OCI-LY7 (cell line): ENCODE measurements at regions not wholly inside any gene's neighbourhood (a gene's known extent, or its start where the extent isn't known, plus 50 kb on each side); places are given as distances from the start of the nearest gene placed in this dataset.

Experiments
- BruUV-seq: library from RNA; stranded (reverse); fragments of 400-500 nt; replicated peaks from 2 replicates; lab custom pipeline; 2021; lab: Mats Ljungman, UMichigan
- CTCF ChIA-PET: fragments of 300-600 bp; sonication (Branson Sonifier 250); formaldehyde crosslinking; loops from one replicate; lab custom pipeline; 2022; ENCODE audit warnings: antibody characterized with exemption; ENCODE audit not compliant: unreplicated experiment; lab: Charles Lee
- POLR2A ChIA-PET: fragments of 300-600 bp; sonication (Branson Sonifier 250); formaldehyde crosslinking; loops from one replicate; lab custom pipeline; 2022; ENCODE audit warnings: antibody characterized with exemption; lab: Charles Lee
- DNase-seq: peaks from one replicate; pipeline ENCODE4 v3.0.0-alpha.2; 2015; ENCODE audit warnings: low spot score
- H2AFZ ChIP-seq: fragments of 200-600 bp; sonication (generic), shearing (Covaris generic); 2 replicates; pipeline ENCODE4 v1.6.1; 2014; ENCODE audit warnings: mild to moderate bottlenecking, antibody characterized with exemption, low read length, moderate library complexity
- H3K27ac ChIP-seq: fragments of 200-600 bp; sonication (generic); 2 replicates; pipeline ENCODE4 v1.5.1; 2014; ENCODE audit warnings: mixed run types, low read depth, mild to moderate bottlenecking, moderate library complexity, low read length, inconsistent platforms; ENCODE audit not compliant: poor library complexity, severe bottlenecking
- H3K36me3 ChIP-seq: fragments of 200-600 bp; sonication (generic); 2 replicates; pipeline ENCODE4 v1.6.1; 2014; ENCODE audit warnings: mild to moderate bottlenecking, antibody characterized with exemption, low read length, moderate library complexity, mixed read lengths; ENCODE audit not compliant: insufficient read depth
- H3K4me1 ChIP-seq: fragments of 200-600 bp; sonication (generic); 2 replicates; pipeline ENCODE4 v1.5.1; 2014; ENCODE audit warnings: mild to moderate bottlenecking, low read length; ENCODE audit not compliant: insufficient read depth, poor library complexity, severe bottlenecking
- H3K4me2 ChIP-seq: fragments of 200-600 bp; sonication (generic); 2 replicates; pipeline ENCODE4 v1.6.1; 2014; ENCODE audit warnings: mild to moderate bottlenecking, low read length
- H3K4me3 ChIP-seq: fragments of 200-600 bp; sonication (generic); 2 replicates; pipeline ENCODE4 v1.5.1; 2014; ENCODE audit warnings: mild to moderate bottlenecking, low read depth, low read length; ENCODE audit not compliant: poor library complexity, severe bottlenecking
- H3K79me2 ChIP-seq: fragments of 200-600 bp; sonication (generic); 2 replicates; pipeline ENCODE4 v1.6.1; 2016; ENCODE audit warnings: low read depth, mild to moderate bottlenecking, low read length, moderate library complexity, mixed read lengths; ENCODE audit not compliant: insufficient read depth
- H3K9me2 ChIP-seq: fragments of 200-600 bp; sonication (generic); 2 replicates; pipeline ENCODE4 v1.6.1; 2016; ENCODE audit warnings: mild to moderate bottlenecking, low read length, mixed read lengths; ENCODE audit not compliant: insufficient read depth
- H3K9me3 ChIP-seq: fragments of 200-600 bp; sonication (generic); 2 replicates; pipeline ENCODE4 v1.6.1; 2014; ENCODE audit warnings: mild to moderate bottlenecking, mixed run types, low read length, mixed read lengths
- H4K20me1 ChIP-seq: fragments of 200-600 bp; sonication (generic); 2 replicates; pipeline ENCODE4 v1.6.1; 2014; ENCODE audit warnings: mild to moderate bottlenecking, antibody characterized with exemption, low read length, moderate library complexity, mixed read lengths; ENCODE audit not compliant: insufficient read depth
- CTCF ChIP-seq: fragments of 200-600 bp; sonication (generic); conservative IDR thresholded peaks from 2 replicates; pipeline ENCODE4 v1.5.1; 2014; ENCODE audit warnings: mild to moderate bottlenecking, antibody characterized with exemption, low read length, moderate library complexity, mixed read lengths
- EZH2phosphoT487 ChIP-seq: fragments of 200-600 bp; sonication (generic); IDR thresholded peaks from 2 replicates; pipeline ENCODE4 v1.6.1; 2018; ENCODE audit warnings: low read depth, borderline replicate concordance, mild to moderate bottlenecking, mixed run types, antibody characterized with exemption, low read length, moderate library complexity, mixed read lengths
- intact Hi-C: fragments of 100-400 bp; cut with micrococcal nuclease; formaldehyde crosslinking; loops from one replicate; pipeline ENCODE4 v1.10.0; 2022; ENCODE audit not compliant: unreplicated experiment

- no TSS peak for BruUV-seq
- H3K27ac ChIP-seq: no peak overlapping the region
- no peaks in the 10 kb centered on the region for H3K36me3 ChIP-seq
- no peak overlapping the region for H3K4me2 ChIP-seq
- H3K79me2 ChIP-seq: no peaks in the 10 kb centered on the region
- intact Hi-C loops: no loop called here
- H3K9me3 ChIP-seq: no peaks in the 10 kb centered on the region
- TF ChIP-seq EZH2phosphoT487: no peak
- no peak for TF ChIP-seq CTCF
- POLR2A ChIA-PET: no interaction called here
- no peaks in the 10 kb centered on the region for H4K20me1 ChIP-seq
- no peaks in the 10 kb centered on the region for H3K9me2 ChIP-seq
- H3K4me3 ChIP-seq: no peak overlapping the region
- no peak overlapping the region for H2AFZ ChIP-seq
- H3K4me1 ChIP-seq: no peaks in the 10 kb centered on the region
- no peak for DNase-seq
- CTCF ChIA-PET: no interaction called here
Observed at GRCh38 chr4:19999775-20000414, 251.8 kb upstream of the SLIT2 start.

GRCh38 chr4:19999276-19999675, 252.4 kb upstream of the SLIT2 start:
- intact Hi-C loops: no loop called here
- Histone ChIP-seq H4K20me1 (no peaks in the 10 kb centered on the region), H2AFZ (no peak overlapping the region), H3K9me2 (no peaks in the 10 kb centered on the region), H3K4me2 (no peak overlapping the region), H3K27ac (no peak overlapping the region), H3K4me1 (no peaks in the 10 kb centered on the region), H3K4me3 (no peak overlapping the region), H3K9me3 (no peaks in the 10 kb centered on the region), H3K36me3 (no peaks in the 10 kb centered on the region), H3K79me2 (no peaks in the 10 kb centered on the region)
- BruUV-seq: no TSS peak
- CTCF ChIA-PET: no interaction called here
- POLR2A ChIA-PET: no interaction called here
- DNase-seq: no peak
- no peak for TF ChIP-seq EZH2phosphoT487
- no peak for TF ChIP-seq CTCF

- no peak overlapping the region for H3K4me2 ChIP-seq
- intact Hi-C loops: no loop called here
- BruUV-seq: no TSS peak
- H3K9me2 ChIP-seq: no peaks in the 10 kb centered on the region
- TF ChIP-seq CTCF (no peak), EZH2phosphoT487 (no peak)
- DNase-seq: no peak
- H3K4me3 ChIP-seq: no peak overlapping the region
- H2AFZ ChIP-seq: no peak overlapping the region; the same call in 1 of the 2 replicates
- no peaks in the 10 kb centered on the region for H3K36me3 ChIP-seq
- POLR2A ChIA-PET: no interaction called here
- H3K79me2 ChIP-seq: no peaks in the 10 kb centered on the region
- H3K4me1 ChIP-seq: no peaks in the 10 kb centered on the region
- H3K9me3 ChIP-seq: no peaks in the 10 kb centered on the region
- no peaks in the 10 kb centered on the region for H4K20me1 ChIP-seq
- CTCF ChIA-PET: no interaction called here
- H3K27ac ChIP-seq: no peak overlapping the region
Observed at GRCh38 chr4:19993242-19993641, 258.5 kb upstream of the SLIT2 start.
